ENCODE measurements at regions not wholly inside any gene's neighbourhood (a gene's known extent, or its start where the extent isn't known, plus 50 kb on each side); places are given as distances from the start of the nearest gene placed in this dataset.

DNA sequence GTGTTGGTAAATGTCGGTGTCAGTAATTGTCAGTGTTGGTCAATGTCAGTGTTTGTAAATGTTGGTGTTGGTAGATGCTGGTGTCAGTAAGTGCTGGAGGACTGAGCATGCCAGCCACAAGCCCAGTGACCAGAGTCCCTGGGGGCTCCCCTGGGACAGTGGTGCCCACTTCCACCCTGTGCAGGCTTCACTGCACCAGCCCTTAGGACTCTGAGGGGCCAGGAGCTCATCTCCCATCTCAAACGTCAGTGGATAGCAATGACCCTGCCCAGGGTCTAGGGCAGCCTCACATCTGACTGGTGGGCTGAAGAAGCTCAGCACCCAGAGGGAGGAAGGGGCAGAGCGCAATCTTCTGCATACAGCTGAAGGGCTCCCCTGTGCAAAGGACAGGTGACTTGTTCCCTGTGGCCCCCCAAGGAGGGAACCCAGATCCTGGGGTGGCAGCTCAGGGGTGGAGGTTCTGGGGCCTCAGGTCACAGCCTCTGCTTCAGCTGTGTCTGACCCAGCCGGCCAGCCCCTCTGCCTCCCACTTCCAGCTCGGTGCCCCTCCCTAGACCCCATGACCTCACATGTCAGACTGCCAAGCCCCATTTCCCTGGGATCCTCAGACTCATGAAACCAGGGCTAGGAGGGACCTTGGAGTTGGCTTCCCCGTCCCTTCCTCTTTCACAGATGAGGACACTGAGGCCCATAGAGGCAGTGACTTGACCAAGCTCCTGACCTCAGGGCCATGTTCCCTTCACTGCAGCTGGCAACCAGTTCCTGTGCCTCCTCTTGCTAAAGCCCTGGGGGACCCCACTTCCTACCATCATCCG lies 138.4 kb downstream of the CRYBB2 start:
- Histone ChIP-seq H4K91ac (ENCODE audit: insufficient read depth, low read depth, low read length) (no peak overlapping the region), H2AK5ac (ENCODE audit: low read depth, low read length) (no peak overlapping the region), H2BK5ac (ENCODE audit: low read depth, low read length, poor library complexity, severe bottlenecking) (no peak overlapping the region), H3K9ac (ENCODE audit: low read depth, low read length) (no peak overlapping the region), H3K4me2 (ENCODE audit: low read depth, low read length) (no peak overlapping the region), H3K18ac (ENCODE audit: low read depth, low read length) (no peak overlapping the region), H3K36me3 (ENCODE audit: control insufficient read depth, insufficient read depth, low read length) (peaks cover 56% of the 10 kb centered on the region), H3K9me3 (ENCODE audit: control insufficient read depth, insufficient read depth, low read length) (no peaks in the 10 kb centered on the region), H2BK120ac (ENCODE audit: low read depth, low read length) (no peak overlapping the region), H3K79me1 (ENCODE audit: low read depth in 1 of 2, low read length in 2 of 2) (peaks cover 1 to 14% of the 10 kb centered on the region in 2 experiments; a peak in 1 of 4 replicates), H3K27me3 (ENCODE audit: control insufficient read depth, insufficient read depth, low read length) (no peaks in the 10 kb centered on the region), H3K9me1 (ENCODE audit: insufficient read depth, low read length) (no peaks in the 10 kb centered on the region; the same call in 1 of the 2 replicates), H2BK15ac (ENCODE audit: low read depth, low read length) (no peak overlapping the region), H3K4ac (ENCODE audit: low read depth, low read length) (no peak overlapping the region), H3K23ac (ENCODE audit: low read depth, low read length) (no peak overlapping the region), H2AFZ (replicated peaks; ENCODE audit: low read length, poor library complexity) (no peak overlapping the region), H3K56ac (ENCODE audit: extremely low read depth, insufficient read depth, low read length) (no peak overlapping the region), H3K4me3 (ENCODE audit: insufficient read depth, low read depth, low read length) (no peak overlapping the region), H4K5ac (ENCODE audit: low read depth, low read length) (no peak overlapping the region), H2AK9ac (replicated peaks; ENCODE audit: low read depth, low read length, poor library complexity) (no peak overlapping the region), H3K4me1 (ENCODE audit: control insufficient read depth, insufficient read depth, low read length) (no peaks in the 10 kb centered on the region), H3K14ac (replicated peaks; ENCODE audit: low read depth, low read length) (no peak overlapping the region), H4K20me1 (ENCODE audit: insufficient read depth, low read length) (peaks cover 7% of the 10 kb centered on the region), H2BK20ac (ENCODE audit: low read depth, low read length) (no peak overlapping the region), H4K8ac (ENCODE audit: low read depth in 2 of 2, low read length in 2 of 2) (no peak overlapping the region), H3K27ac (ENCODE audit: insufficient read depth, low read length) (no peak overlapping the region)
- dilution Hi-C loops (cut with HindIII; ENCODE audit: low sequenced_read_pairs, unreplicated experiment) = no loop called here
- intact Hi-C loops (cut with micrococcal nuclease) = no loop called here
- WGBS, 2 experiments (ENCODE audit: extremely low coverage in 2 of 2, insufficient read length in 1 of 2) = 83% methylated on average over 4 of the region's 7 CpGs; no CpG with 5 or more reads in 1 of the 2 experiments
- ATAC-seq (ENCODE audit: low read depth) (no peak), DNase-seq (no peak)
- no peak for TF ChIP-seq CHD1 (IDR thresholded peaks at IDR 0.05; ENCODE audit: low read depth, low read length)
- TF ChIP-seq, protein P1, sequence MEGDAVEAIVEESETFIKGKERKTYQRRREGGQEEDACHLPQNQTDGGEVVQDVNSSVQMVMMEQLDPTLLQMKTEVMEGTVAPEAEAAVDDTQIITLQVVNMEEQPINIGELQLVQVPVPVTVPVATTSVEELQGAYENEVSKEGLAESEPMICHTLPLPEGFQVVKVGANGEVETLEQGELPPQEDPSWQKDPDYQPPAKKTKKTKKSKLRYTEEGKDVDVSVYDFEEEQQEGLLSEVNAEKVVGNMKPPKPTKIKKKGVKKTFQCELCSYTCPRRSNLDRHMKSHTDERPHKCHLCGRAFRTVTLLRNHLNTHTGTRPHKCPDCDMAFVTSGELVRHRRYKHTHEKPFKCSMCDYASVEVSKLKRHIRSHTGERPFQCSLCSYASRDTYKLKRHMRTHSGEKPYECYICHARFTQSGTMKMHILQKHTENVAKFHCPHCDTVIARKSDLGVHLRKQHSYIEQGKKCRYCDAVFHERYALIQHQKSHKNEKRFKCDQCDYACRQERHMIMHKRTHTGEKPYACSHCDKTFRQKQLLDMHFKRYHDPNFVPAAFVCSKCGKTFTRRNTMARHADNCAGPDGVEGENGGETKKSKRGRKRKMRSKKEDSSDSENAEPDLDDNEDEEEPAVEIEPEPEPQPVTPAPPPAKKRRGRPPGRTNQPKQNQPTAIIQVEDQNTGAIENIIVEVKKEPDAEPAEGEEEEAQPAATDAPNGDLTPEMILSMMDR (conservative IDR thresholded peaks at IDR 0.05; ENCODE audit: low read depth, low read length) = no peak
- no peak for TF ChIP-seq MAFK (IDR thresholded peaks at IDR 0.05; ENCODE audit: low read depth, low read length)
- TF ChIP-seq RAD21 (IDR thresholded peaks at IDR 0.05; ENCODE audit: low read length) = no peak
- TF ChIP-seq MAZ (IDR thresholded peaks at IDR 0.05; ENCODE audit: borderline replicate concordance, low read depth, low read length) = no peak
- no peak for TF ChIP-seq BHLHE40 (IDR thresholded peaks at IDR 0.05; ENCODE audit: low read depth, low read length)
- no peak for TF ChIP-seq MXI1 (IDR thresholded peaks at IDR 0.05; ENCODE audit: borderline replicate concordance, low read depth, low read length)
- TF ChIP-seq, protein P2, sequence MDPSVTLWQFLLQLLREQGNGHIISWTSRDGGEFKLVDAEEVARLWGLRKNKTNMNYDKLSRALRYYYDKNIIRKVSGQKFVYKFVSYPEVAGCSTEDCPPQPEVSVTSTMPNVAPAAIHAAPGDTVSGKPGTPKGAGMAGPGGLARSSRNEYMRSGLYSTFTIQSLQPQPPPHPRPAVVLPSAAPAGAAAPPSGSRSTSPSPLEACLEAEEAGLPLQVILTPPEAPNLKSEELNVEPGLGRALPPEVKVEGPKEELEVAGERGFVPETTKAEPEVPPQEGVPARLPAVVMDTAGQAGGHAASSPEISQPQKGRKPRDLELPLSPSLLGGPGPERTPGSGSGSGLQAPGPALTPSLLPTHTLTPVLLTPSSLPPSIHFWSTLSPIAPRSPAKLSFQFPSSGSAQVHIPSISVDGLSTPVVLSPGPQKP (IDR thresholded peaks at IDR 0.05; ENCODE audit: borderline replicate concordance, low read depth, low read length) = no peak
- no peak for TF ChIP-seq SMC3 (IDR thresholded peaks at IDR 0.05; ENCODE audit: low read depth, low read length)
- no peak for TF ChIP-seq RCOR1 (IDR thresholded peaks at IDR 0.05; ENCODE audit: insufficient replicate concordance, low read length)
- no peak for TF ChIP-seq NFE2L2 (IDR thresholded peaks at IDR 0.05; ENCODE audit: low read depth, low read length)
- TF ChIP-seq POLR2A (IDR thresholded peaks at IDR 0.05; ENCODE audit: low read depth, low read length) = no peak
- TF ChIP-seq CEBPB (IDR thresholded peaks at IDR 0.05; ENCODE audit: low read depth, low read length) = no peak
- POLR2A ChIA-PET (ENCODE audit: unreplicated experiment) = no interaction called here
- in situ Hi-C loops (cut with MboI; ENCODE audit: low sequenced_read_pairs) = no loop called here
- BruUV-seq (replicated peaks) = no TSS peak
- CTCF ChIA-PET = no interaction called here

All from IMR-90 (cell line).